NCI-H446 (cell line): ENCODE measurements at regions not wholly inside any gene's neighbourhood (a gene's known extent, or its start where the extent isn't known, plus 50 kb on each side); places are given as distances from the start of the nearest gene placed in this dataset.
A peak's percentile ranks its signal among the peaks of the same experiment; 100 is the strongest.

Experiments
- DNase-seq, 2 experiments: peaks; one replicate each; lab custom pipeline; 2025; lab: John Stamatoyannopoulos, UW

DNA sequence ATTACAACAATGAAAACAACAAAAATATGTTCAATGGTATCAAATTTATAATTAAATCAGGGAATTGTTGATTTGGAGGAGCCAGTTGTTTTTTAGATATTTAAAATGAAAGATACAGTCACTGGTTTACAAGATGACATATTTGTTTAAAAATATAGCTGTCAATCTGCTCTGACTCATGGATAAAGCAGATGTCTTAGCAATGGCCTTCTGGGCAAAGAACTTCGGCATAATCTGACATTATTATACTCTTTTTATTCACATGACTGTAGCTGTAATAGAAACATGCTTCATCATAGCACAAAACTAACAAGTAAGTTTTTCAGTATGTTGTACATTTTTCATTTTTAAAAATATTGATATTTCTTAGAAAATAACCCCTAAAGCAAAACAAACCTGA is 267.4 kb downstream of the CENPW start:
- DNase-seq, result no peak

DNA sequence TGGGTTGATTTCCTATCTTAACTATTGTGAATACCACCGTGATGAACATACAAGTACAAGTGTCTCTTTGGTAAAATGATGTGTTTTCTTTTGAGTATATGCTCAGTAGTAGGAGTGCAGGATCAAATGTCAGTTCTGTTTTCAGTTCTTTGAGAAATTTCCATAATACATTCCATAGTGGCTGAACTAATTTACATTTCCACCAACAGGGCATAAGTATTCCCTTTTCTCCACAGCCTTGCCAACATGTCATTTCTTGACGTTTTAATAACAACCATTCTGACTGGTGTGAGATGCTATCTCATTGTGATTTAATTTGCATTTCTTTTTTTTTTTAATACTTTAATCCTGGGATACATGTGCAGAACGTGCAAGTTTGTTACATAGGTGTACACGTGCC is 268.8 kb downstream of the CENPW start:
- no peak for DNase-seq

- DNase-seq, result no peak
These were observed 275.0 kb downstream of the CENPW start for GRCh38 chr6:126614642-126615504.

- DNase-seq, result no peak
These were observed 277.0 kb downstream of the CENPW start for GRCh38 chr6:126616866-126617265.

DNA sequence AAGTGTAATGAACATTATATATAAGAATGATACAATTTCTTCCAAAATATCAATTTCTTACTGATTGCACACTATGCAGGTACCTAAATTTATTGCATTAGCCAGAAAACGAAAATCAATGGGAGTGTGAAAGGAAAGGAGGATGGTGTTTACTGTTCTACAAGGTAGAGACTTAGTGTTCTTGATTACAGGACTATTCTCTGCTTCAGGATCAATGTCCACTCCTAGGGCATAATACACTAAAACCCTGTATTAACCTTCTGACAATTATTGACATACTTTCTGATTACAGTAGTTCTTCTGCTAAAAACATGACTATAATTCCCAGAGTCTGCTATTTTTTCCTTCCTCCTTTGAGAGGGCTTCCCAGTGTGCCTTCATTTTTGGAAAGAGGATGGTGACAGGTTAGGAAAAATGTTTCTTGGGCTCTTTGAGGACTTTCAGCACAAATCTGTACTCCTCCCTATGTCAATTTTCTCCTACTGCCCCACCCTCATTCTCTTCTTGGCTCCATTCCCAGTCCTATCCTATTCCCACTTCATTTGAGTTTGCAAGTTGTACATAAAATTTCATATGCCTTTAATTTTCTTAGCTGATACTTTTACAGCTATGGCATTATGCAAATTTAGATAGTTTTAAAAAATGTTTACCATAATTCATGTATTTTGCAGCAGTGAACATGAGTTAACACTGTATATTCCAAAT is 278.9 kb downstream of the CENPW start:
- DNase-seq, result no peak

DNA sequence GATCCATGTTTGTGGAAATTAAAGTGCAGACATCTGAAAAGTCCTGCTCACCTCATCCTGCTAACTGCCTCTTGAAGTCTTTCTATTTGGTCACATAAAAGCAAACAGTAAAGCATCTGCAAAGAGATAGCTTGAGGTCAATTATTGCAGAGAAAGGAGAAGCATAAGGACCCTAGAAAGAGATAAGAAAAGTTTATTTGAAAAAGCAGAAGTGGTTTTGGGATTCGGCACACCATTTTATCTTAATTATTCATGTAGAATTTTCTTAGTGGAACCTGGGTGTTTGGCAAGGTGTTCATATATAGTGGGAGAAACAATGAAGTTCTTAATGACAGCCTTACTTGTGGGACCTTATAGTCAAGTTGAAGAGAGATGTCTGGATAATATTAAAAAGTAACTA is 280.8 kb downstream of the CENPW start:
- no peak for DNase-seq

GRCh38 chr6:126625019-126625418 is 285.1 kb downstream of the CENPW start:
- no peak for DNase-seq

DNA sequence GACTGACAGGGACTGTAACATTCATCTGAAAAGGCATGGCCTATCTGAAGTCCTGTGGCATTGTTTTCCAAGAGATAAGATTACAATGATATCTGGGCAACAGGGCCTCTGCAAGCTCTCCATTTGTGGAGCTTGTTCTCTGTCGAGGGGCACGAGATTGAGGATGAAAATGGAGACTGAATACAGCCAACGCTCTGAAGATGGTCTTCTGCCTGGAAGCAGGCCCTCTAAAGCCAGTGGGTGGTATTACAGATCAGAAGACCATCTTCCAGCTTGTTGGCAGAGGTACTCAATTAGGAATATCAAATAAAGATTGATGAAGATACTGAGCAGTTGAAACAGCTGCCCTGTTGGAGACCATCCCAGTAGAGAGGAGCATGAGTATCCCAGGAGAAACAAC is 288.2 kb downstream of the CENPW start:
- DNase-seq, result peak in 1 of 2 experiments; percentile 25

- no peak for DNase-seq
These were observed 291.4 kb downstream of the CENPW start for GRCh38 chr6:126631363-126631762.

DNA sequence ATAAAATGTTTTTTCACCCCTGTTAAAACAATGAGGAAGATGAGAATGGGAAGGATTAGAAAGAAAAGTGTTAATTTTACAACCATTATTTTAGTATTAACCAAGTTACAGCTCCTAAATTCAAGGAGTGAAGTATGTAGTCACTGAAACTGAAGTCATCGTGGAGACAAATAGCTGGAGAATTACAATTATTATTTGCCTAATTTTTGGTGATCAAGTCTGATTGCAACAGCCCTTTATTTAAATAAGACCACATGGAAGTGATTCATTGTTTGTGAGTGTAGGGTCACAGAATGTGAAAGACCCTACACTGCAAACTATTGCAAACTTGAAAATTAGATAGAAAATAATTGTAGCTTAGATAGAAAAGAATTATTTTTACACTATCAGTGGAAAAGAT is 292.4 kb downstream of the CENPW start:
- no peak for DNase-seq

DNA sequence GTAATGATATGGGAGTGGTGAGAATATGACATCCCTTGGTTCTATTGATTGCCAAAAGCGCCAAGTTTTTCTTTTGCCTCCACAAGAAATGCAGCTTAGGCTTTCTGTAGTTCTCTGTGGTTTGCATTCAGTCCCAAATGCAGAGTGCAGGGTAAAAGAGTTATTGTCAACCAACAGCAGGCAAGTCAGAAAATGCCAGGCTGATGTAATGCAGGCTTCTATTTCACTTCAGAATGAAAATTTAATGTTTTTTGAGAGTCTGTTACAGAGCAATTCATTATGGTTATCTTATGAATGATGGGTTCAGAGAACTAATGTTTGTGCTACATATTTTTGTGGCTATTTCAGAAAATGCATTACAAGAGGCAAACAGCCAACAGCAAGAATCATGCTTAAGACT is 293.5 kb downstream of the CENPW start:
- DNase-seq, result no peak

DNA sequence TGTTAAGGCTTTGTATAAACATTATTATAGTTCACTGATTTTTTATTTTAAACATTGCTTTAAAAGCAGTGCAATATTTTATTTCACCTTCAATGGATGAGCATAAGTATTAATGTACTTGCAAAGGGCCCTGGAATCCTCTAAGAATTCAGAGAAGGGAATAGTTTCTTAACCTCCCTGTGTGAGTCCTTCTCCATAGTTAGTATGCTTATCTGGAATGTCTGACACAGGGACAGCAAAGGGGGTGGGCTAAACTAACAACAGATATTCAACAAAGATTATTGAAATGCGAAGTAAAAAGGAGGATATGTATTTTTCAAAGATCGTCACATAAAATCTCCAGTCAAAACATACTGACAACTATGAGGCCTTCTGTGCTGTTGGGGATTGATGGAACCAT is 300.4 kb downstream of the CENPW start:
- DNase-seq, result no peak

- no peak for DNase-seq
These were observed 301.0 kb downstream of the CENPW start for GRCh38 chr6:126640921-126641320.

DNA sequence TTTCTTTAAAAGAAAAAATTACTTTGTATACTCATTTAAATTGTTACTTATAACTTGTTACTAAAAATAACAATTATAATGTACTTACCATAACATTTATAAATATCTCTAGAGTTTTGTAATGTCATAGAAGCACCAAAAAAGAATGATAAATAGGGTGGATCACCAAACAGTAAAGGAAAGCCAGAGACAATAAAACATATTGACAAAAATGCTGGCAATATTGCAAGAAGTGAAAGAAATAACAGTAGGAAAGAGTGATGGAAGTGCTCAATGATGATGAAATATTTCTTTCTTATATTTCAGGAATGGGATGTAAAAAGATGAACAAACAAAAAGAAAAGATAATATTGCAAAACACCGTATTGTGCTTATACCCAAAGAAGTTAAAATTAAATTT is 301.7 kb downstream of the CENPW start:
- DNase-seq, result no peak

- DNase-seq, result no peak
These were observed 303.4 kb downstream of the CENPW start for GRCh38 chr6:126643352-126643751.

DNA sequence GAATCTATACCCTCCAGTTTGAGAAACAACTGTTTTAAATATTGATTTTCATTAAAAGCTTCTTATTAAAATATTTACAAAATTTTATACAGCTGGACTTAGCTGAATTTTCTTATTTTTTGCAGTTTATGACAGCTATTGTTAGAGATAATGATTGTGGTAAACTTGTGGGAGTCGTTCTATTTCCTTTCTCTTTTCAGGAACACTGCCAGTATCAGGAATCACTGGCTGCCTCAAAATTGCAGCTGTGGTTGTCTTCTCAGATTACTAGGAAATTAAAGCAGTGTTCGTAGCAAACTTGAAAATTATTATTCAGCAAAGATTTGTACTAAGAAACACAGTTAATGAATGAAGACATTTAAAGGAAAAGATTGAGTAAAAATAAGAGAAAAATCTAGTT is 311.0 kb downstream of the CENPW start:
- no peak for DNase-seq

- peak in 1 of 2 experiments; percentile 16 for DNase-seq
These were observed 317.8 kb downstream of the CENPW start for GRCh38 chr6:126657561-126658175.

- no peak for DNase-seq
These were observed 320.5 kb downstream of the CENPW start for GRCh38 chr6:126660376-126660775.

GRCh38 chr6:126661646-126662045 is 321.7 kb downstream of the CENPW start:
- no peak for DNase-seq

DNA sequence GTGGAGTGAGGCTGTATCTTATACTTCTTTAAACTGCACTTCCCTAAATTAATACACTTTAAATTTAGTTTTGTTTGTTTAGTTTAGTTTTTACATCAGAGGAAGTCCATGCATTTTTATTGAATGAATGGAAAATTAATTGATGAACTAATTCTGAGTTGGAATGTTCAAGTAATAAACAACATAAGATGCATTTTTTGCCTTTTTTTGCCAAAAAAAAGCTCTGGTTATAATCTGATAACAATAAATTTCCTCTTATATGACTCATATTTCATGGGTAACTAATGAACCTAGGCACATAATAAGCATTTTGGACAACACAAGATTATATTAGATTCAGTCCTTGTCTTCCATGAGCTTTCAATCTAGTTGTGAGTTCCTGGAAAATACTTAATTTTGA is 323.1 kb downstream of the CENPW start:
- no peak for DNase-seq

DNA sequence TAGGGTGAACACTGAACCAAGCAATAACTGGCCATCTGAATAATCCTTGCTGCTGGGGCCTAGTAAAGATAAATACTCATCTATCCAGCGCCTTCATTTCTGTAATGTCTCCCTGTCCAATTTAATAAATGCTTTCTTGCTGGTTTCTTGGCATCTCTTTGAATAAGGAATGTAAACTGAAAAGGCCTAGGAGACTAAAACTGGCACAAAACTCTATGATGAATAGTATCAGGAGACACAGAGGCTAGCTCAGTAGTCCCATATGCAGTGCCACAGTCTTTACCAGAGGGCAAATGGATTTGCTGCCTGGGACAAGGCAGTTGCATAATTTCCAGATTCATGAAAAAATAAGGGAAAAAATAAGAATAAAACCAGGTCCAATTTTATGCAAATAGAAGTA is 324.4 kb downstream of the CENPW start:
- DNase-seq, result no peak

DNA sequence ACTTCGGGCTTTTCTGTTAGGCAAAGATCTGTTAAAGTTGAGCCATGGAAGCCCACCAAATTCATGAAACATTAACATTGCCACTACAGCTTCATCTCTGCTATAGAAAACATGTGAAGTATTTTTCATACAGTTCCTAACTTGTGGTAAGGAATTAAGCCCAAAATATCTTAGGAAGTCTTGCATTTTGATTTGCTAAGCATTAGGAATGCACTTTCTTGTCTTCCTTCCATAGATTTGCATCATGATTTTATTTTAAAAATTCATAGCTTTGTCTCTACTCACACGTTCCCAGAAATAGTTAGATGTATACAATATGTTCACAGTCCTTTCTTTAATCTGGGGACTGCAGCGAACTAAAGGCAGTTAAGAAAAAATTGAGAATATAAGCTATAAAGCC is 325.6 kb downstream of the CENPW start:
- DNase-seq, result no peak

GRCh38 chr6:126667071-126667470 is 327.2 kb downstream of the CENPW start:
- no peak for DNase-seq
